ENCODE measurements at regions not wholly inside any gene's neighbourhood (a gene's known extent, or its start where the extent isn't known, plus 50 kb on each side); places are given as distances from the start of the nearest gene placed in this dataset.

DNA sequence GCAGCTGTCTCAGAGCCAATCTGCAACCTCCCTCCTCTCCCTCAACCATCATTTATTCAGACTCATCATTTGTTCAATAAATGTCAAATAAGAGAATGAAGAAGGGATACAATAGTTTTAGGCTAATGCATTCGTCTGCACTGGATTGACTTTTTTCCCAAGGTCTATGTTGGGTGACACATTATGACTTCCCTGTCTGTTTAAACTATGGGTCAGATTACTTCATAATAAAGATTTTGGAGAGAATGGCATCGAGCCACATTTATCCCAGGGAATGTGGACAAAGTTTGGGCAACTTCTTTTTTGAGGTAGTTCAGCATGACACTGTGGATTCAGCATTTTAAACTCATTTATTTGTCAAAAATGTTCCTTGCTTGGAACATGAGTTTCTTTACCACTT is 107.4 kb upstream of the ADGRL2 start:
- Histone ChIP-seq H3K36me3 (ENCODE audit: insufficient read depth, low read length) (no peaks in the 10 kb centered on the region), H3K79me2 (replicated peaks; ENCODE audit: insufficient read depth, low read length) (no peaks in the 10 kb centered on the region), H3K27me3 (ENCODE audit: insufficient read depth, low read depth, low read length) (no peaks in the 10 kb centered on the region), H3K27ac (ENCODE audit: low read length) (no peak overlapping the region), H3K4me2 (ENCODE audit: low read length) (no peak overlapping the region), H3F3A (ENCODE audit: insufficient read depth, low read length, poor library complexity, severe bottlenecking) (no peaks in the 10 kb centered on the region), H3K9me2 (ENCODE audit: insufficient read depth, low read length) (no peaks in the 10 kb centered on the region), H3K9me3 (ENCODE audit: low read length) (no peaks in the 10 kb centered on the region), H3K4me3 (ENCODE audit: low read length) (no peak overlapping the region), H2AFZ (ENCODE audit: low read depth, low read length) (no peak overlapping the region), H4K20me1 (ENCODE audit: insufficient read depth) (no peaks in the 10 kb centered on the region), H3K9ac (ENCODE audit: low read length) (no peak overlapping the region)
- TF ChIP-seq RAD21 (conservative IDR thresholded peaks at IDR 0.05) = no peak

DNA sequence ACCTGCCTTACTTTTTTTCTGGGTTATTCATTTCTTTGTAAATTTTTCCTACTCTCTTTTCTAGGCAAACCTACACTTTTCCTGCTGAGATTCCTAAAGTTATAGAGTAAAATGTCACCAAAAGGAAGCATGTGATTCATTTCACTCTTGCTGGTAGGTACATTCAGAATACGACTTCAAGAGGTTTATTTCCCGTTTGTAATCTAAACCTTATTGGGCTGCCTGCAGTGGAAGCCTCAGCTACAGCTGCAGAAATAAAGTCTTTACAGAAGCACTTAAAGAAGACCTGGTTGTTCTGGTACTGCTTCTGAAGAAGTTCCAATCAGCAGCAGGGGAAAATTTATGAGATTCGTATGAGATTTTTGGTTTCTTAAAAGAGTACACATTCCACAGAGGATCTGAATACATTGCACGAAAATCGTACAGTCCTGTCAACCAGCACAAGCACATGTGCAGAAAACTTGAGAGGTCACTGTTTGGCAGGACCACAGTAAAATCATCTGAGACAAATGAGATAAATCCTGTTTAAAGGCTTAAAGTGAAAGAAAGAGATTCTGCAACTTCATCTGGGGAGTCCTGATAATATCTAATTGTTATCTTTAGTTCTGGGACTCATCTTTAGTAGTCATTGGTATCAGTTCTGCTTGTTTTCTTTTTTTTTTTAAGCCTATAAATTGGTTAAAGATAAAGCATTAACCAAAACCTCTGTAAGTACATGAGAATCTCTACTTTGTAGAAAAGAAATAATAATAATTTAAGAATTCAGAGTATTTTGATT is 109.9 kb upstream of the ADGRL2 start:
- Histone ChIP-seq H3K9ac (ENCODE audit: low read length) (no peak overlapping the region), H3K36me3 (ENCODE audit: insufficient read depth, low read length) (no peaks in the 10 kb centered on the region), H2AFZ (ENCODE audit: low read depth, low read length) (no peak overlapping the region), H3K9me2 (ENCODE audit: insufficient read depth, low read length) (no peaks in the 10 kb centered on the region), H3K9me3 (ENCODE audit: low read length) (peaks cover 7% of the 10 kb centered on the region), H4K20me1 (ENCODE audit: insufficient read depth) (no peaks in the 10 kb centered on the region), H3K27ac (ENCODE audit: low read length) (no peak overlapping the region), H3K27me3 (ENCODE audit: insufficient read depth, low read depth, low read length) (no peaks in the 10 kb centered on the region), H3K4me3 (ENCODE audit: low read length) (no peak overlapping the region), H3K79me2 (replicated peaks; ENCODE audit: insufficient read depth, low read length) (no peaks in the 10 kb centered on the region), H3K4me2 (ENCODE audit: low read length) (no peak overlapping the region), H3F3A (ENCODE audit: insufficient read depth, low read length, poor library complexity, severe bottlenecking) (no peaks in the 10 kb centered on the region)
- TF ChIP-seq, protein P1, sequence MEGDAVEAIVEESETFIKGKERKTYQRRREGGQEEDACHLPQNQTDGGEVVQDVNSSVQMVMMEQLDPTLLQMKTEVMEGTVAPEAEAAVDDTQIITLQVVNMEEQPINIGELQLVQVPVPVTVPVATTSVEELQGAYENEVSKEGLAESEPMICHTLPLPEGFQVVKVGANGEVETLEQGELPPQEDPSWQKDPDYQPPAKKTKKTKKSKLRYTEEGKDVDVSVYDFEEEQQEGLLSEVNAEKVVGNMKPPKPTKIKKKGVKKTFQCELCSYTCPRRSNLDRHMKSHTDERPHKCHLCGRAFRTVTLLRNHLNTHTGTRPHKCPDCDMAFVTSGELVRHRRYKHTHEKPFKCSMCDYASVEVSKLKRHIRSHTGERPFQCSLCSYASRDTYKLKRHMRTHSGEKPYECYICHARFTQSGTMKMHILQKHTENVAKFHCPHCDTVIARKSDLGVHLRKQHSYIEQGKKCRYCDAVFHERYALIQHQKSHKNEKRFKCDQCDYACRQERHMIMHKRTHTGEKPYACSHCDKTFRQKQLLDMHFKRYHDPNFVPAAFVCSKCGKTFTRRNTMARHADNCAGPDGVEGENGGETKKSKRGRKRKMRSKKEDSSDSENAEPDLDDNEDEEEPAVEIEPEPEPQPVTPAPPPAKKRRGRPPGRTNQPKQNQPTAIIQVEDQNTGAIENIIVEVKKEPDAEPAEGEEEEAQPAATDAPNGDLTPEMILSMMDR (IDR thresholded peaks at IDR 0.05; ENCODE audit: poor library complexity, severe bottlenecking) = no peak
- no peak for TF ChIP-seq POLR2AphosphoS5 (IDR thresholded peaks at IDR 0.05)
- no peak for TF ChIP-seq RAD21 (conservative IDR thresholded peaks at IDR 0.05)
- no peak for TF ChIP-seq MXI1 (conservative IDR thresholded peaks at IDR 0.05; ENCODE audit: poor library complexity, severe bottlenecking)
- TF ChIP-seq SMC3 (conservative IDR thresholded peaks at IDR 0.05; ENCODE audit: poor library complexity) = no peak
- TF ChIP-seq, protein P2, sequence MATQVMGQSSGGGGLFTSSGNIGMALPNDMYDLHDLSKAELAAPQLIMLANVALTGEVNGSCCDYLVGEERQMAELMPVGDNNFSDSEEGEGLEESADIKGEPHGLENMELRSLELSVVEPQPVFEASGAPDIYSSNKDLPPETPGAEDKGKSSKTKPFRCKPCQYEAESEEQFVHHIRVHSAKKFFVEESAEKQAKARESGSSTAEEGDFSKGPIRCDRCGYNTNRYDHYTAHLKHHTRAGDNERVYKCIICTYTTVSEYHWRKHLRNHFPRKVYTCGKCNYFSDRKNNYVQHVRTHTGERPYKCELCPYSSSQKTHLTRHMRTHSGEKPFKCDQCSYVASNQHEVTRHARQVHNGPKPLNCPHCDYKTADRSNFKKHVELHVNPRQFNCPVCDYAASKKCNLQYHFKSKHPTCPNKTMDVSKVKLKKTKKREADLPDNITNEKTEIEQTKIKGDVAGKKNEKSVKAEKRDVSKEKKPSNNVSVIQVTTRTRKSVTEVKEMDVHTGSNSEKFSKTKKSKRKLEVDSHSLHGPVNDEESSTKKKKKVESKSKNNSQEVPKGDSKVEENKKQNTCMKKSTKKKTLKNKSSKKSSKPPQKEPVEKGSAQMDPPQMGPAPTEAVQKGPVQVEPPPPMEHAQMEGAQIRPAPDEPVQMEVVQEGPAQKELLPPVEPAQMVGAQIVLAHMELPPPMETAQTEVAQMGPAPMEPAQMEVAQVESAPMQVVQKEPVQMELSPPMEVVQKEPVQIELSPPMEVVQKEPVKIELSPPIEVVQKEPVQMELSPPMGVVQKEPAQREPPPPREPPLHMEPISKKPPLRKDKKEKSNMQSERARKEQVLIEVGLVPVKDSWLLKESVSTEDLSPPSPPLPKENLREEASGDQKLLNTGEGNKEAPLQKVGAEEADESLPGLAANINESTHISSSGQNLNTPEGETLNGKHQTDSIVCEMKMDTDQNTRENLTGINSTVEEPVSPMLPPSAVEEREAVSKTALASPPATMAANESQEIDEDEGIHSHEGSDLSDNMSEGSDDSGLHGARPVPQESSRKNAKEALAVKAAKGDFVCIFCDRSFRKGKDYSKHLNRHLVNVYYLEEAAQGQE (IDR thresholded peaks at IDR 0.05; ENCODE audit: borderline replicate concordance) = no peak
- TF ChIP-seq EZH2 (IDR thresholded peaks at IDR 0.05; ENCODE audit: borderline replicate concordance, insufficient read depth, low read length, poor library complexity, severe bottlenecking) = no peak
- TF ChIP-seq EP300 (conservative IDR thresholded peaks at IDR 0.05; ENCODE audit: poor library complexity, severe bottlenecking) = no peak
- no peak for TF ChIP-seq TAF1 (IDR thresholded peaks at IDR 0.05; ENCODE audit: low read depth)

All from neural cell (in vitro differentiated cells).